ENCODE measurements at regions not wholly inside any gene's neighbourhood (a gene's known extent, or its start where the extent isn't known, plus 50 kb on each side); places are given as distances from the start of the nearest gene placed in this dataset.

GRCh38 chr4:98722000-98722399 lies 63.6 kb upstream of the TSPAN5 start:
- no TSS peak for BruUV-seq (replicated peaks)

GRCh38 chr4:98720871-98721480 lies 62.6 kb upstream of the TSPAN5 start:
- in situ Hi-C loops (cut with HindIII; ENCODE audit: low pct_unique_long_range_greater_than_20kb, low sequenced_read_pairs): no loop called here
- CTCF ChIA-PET: no interaction called here
- ATAC-seq: no peak
- Histone ChIP-seq H3K4me1 (ENCODE audit: control insufficient read depth, insufficient read depth, low read length) (no peaks in the 10 kb centered on the region), H3K4me3 (ENCODE audit: low read depth in 2 of 2, low read length in 2 of 2) (no peak overlapping the region), H3K27ac (ENCODE audit: low read length) (peak overlapping the region; percentile 29; the same call in 1 of the 2 replicates), H3K9me3 (ENCODE audit: control insufficient read depth, insufficient read depth, low read depth, low read length) (no peaks in the 10 kb centered on the region), H3K36me3 (ENCODE audit: control insufficient read depth, insufficient read depth, low read length) (no peaks in the 10 kb centered on the region), H3K27me3 (ENCODE audit: control insufficient read depth, insufficient read depth, low read length) (no peaks in the 10 kb centered on the region)
- no TSS peak for BruUV-seq (replicated peaks)
- DNase-seq (ENCODE audit: low read depth, low spot score): peak; percentile 32
- intact Hi-C loops (cut with micrococcal nuclease; ENCODE audit: unreplicated experiment): no loop called here
- POLR2A ChIA-PET: no interaction called here
- TF ChIP-seq POLR2AphosphoS5 (IDR thresholded peaks at IDR 0.05; ENCODE audit: low read depth, low read length) (no peak), SIN3A (IDR thresholded peaks at IDR 0.05; ENCODE audit: borderline replicate concordance, insufficient read depth, low read depth, low read length) (no peak), TCF7L2 (IDR thresholded peaks at IDR 0.05; ENCODE audit: low read depth, low read length) (no peak), REST (IDR thresholded peaks at IDR 0.05; ENCODE audit: insufficient read depth in 1 of 2, low read depth in 2 of 2, low read length in 1 of 2) (no peak), CTCF (IDR thresholded peaks at IDR 0.05) (no peak)

More at GRCh38 chr4:98722000-98722399, 63.6 kb upstream of the TSPAN5 start:
- in situ Hi-C loops (cut with HindIII; ENCODE audit: low pct_unique_long_range_greater_than_20kb, low sequenced_read_pairs) (no loop called here), intact Hi-C loops (cut with micrococcal nuclease; ENCODE audit: unreplicated experiment) (no loop called here)
- Histone ChIP-seq H3K27me3 (ENCODE audit: control insufficient read depth, insufficient read depth, low read length) (no peaks in the 10 kb centered on the region), H3K36me3 (ENCODE audit: control insufficient read depth, insufficient read depth, low read length) (no peaks in the 10 kb centered on the region), H3K27ac (ENCODE audit: low read length) (no peak overlapping the region), H3K4me3 (ENCODE audit: low read depth in 2 of 2, low read length in 2 of 2) (no peak overlapping the region), H3K9me3 (ENCODE audit: control insufficient read depth, insufficient read depth, low read depth, low read length) (no peaks in the 10 kb centered on the region), H3K4me1 (ENCODE audit: control insufficient read depth, insufficient read depth, low read length) (no peaks in the 10 kb centered on the region)
- ATAC-seq: peak; percentile 56
- no peak for DNase-seq (ENCODE audit: low read depth, low spot score)
- POLR2A ChIA-PET: no interaction called here
- CTCF ChIA-PET: no interaction called here
- TF ChIP-seq REST (IDR thresholded peaks at IDR 0.05; ENCODE audit: insufficient read depth in 1 of 2, low read depth in 2 of 2, low read length in 1 of 2) (no peak), TCF7L2 (IDR thresholded peaks at IDR 0.05; ENCODE audit: low read depth, low read length) (no peak), POLR2AphosphoS5 (IDR thresholded peaks at IDR 0.05; ENCODE audit: low read depth, low read length) (no peak), SIN3A (IDR thresholded peaks at IDR 0.05; ENCODE audit: borderline replicate concordance, insufficient read depth, low read depth, low read length) (no peak), CTCF (IDR thresholded peaks at IDR 0.05) (no peak)

Data from Panc1 (cell line).